Hematopoietic multipotent progenitor cell treated with erythropoietin and hydrocortisone succinate and interleukin-3 and kit ligand, for 15 days (in vitro differentiated cells): ENCODE measurements at regions not wholly inside any gene's neighbourhood (a gene's known extent, or its start where the extent isn't known, plus 50 kb on each side); places are given as distances from the start of the nearest gene placed in this dataset.

Experiments used
- DNase-seq: peaks from one replicate; pipeline ENCODE4 v3.0.0-alpha.2; 2015; ENCODE audit warnings: low spot score

GRCh38 chr13:73966331-73966730 lies 167.9 kb downstream of the KLF12 start:
- no peak for DNase-seq

- no peak for DNase-seq
These were observed 171.9 kb downstream of the KLF12 start for GRCh38 chr13:73962284-73962683.

- no peak for DNase-seq
These were observed 173.0 kb downstream of the KLF12 start for GRCh38 chr13:73961181-73961580.

GRCh38 chr13:73960474-73960873 lies 173.7 kb downstream of the KLF12 start:
- no peak for DNase-seq

DNA sequence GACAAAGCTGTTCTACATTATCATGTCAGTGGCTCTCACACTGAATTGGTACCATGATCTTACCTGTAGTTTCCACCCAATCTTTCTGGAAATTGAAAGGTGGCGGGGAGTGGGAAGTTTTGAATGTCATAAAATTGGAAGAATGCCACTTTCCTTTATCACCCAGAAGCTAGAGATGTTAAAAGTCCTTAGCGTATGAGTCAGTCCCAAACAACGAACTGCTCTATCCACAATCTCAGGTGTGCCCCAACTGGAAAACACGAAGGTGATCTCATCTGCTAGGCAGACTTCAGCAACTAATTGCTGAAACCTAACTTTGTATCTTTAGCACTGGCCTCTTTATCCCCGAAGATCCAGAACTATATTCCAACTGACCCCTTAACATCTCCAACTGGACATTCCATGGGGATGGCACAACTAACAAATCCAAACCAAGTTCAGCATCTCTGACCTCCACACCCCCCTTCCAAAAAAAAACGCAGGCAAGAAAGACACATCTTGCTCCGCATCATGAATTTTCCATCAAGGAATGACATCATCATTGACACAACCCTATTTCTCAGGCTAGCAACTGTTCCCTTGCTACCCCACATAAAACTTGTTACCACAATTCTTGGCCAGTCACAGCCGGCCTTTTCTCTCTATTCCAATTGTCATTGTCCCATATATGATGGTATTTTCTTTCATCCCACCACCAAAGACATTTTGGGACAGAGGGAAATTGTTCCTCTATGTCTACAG lies 175.4 kb downstream of the KLF12 start:
- DNase-seq: no peak

DNA sequence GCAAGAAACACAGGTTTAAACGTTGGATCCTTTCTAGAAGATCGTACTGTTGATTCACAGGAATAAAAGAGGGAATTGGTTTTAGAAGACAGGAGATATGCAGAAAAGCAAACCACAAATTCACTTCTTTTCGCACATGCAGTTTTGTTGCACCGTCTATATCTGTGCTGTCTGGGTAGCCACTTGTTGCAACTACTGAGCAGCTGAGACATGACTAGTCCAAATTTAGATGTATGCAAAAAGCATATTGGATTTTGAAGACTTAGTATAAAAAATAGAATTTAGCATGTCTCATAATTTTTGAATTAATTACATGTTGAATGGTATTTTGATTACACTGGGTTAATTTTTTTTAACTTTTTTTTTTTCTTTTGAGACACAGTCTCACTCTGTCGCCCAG lies 176.3 kb downstream of the KLF12 start:
- no peak for DNase-seq

GRCh38 chr13:73956795-73957408 lies 177.3 kb downstream of the KLF12 start:
- no peak for DNase-seq

GRCh38 chr13:73955977-73956500 lies 178.2 kb downstream of the KLF12 start:
- DNase-seq: no peak

DNA sequence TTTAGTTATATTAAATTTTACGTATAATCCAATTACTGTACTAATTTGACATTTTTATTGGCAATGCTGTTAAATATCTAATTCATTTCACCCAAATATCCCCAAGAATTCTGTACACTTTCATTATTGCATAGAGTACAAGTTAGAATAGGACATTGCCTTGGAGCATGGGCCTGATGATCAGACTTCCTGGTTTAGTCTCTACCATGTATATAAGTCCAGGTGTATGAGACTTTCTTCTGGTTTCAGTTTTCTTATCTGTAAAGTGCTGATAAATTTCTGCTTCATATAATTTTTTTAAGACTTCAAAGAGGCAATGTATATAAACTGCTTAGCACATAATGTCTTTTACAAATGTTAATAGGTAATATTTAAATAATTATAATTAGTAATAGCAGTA lies 179.4 kb downstream of the KLF12 start:
- no peak for DNase-seq

- DNase-seq: no peak
These were observed 181.6 kb downstream of the KLF12 start for GRCh38 chr13:73952648-73953047.

DNA sequence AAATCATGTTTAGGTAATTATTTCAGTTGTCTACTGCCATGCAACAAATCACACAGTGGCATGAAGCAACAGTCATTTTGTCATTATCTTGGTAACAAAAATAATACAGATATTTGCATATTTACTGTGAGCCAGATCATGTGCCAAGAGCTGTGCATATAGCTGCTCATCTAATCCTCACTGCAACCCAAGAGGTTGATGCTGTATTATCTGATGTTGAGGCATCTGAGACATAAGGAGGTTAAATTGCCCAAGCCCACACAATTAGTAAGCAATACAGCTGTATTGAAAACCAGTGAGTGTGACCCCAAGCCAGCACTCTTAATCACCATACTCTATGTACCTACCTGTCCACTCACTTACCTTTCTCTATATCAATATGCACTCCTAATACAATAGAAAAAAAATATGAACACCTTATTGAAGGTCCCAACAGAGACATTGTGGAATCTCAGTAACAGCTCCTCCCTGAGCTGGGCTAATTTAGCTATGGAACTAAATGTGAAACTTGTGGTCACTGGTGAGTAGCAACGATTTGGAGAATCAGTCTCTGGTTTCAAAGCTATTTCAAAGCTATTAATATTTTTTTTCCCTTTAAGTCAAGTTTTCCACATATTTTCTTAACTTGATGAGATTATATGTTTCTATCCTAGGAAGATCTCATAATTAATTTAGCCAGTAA lies 185.2 kb downstream of the KLF12 start:
- no peak for DNase-seq

GRCh38 chr13:73945871-73946270 lies 188.3 kb downstream of the KLF12 start:
- DNase-seq: no peak

- DNase-seq: no peak
These were observed 188.8 kb downstream of the KLF12 start for GRCh38 chr13:73945382-73945781.

DNA sequence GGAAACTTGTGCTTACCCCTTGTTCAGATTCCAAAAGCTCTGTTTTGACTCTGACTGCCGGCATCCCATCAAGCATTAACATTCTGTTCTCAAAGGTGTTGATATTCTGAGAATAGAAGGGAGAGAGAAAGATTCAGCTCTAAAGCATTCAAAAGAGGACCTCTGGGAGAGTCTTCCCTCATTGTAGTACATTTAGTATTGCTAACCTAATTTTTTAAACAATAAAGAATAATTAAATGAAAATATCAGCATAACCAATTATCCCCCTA lies 190.3 kb downstream of the KLF12 start:
- no peak for DNase-seq

- no peak for DNase-seq
These were observed 190.9 kb downstream of the KLF12 start for GRCh38 chr13:73943137-73943964.

DNA sequence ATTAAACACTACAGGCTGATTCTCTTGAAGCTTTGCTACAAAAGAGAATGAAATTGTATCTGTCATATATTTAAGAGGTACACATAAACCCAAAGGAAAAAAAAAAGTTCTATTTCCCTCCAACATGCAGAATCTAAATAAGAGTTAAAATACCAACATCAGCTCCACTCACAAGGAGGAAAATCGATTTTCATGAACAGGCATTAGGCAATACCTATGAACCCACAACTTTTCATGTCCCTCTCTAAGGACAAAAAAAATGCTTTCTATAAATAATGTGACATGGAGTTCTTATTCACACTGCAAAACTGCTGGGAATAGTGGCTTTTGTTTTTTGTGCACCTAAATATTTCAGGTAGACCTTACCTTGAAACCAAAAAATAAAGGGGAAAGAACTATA lies 192.5 kb downstream of the KLF12 start:
- no peak for DNase-seq

DNA sequence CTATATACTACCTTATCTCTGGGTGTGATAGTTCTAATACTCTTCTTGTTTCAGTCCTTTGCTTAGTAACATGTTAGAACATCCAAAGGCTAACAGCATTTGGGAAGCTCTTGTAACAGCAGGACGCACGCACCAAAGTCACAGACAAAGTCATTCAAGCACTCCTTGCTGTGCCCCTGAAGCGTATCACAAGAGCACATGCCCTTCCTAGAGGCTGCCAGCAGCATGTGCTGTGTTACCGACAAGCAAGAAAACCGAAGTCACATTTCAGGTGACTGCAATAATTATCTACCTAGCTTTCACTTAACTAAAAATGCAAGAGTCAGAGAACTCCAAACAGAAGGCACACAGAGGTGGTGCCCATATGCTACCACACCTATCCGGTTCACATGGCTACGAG lies 194.1 kb downstream of the KLF12 start:
- DNase-seq: no peak

GRCh38 chr13:73939603-73940002 lies 194.6 kb downstream of the KLF12 start:
- DNase-seq: no peak

DNA sequence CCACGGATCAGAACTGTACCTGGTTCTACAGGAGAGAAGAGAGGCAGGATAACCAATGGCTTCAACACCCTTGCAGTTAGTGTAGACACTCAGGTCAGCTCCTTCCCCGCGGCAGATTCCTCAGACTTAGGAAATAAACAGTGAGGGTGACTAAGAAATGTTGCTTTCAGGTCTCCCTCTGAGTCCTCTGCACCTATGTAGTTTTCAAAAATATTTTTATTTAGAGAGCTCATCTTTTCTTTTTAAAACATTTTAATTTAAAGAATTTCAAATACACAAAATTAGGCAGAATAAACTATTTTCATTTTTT lies 195.2 kb downstream of the KLF12 start:
- no peak for DNase-seq

- DNase-seq: no peak
These were observed 195.7 kb downstream of the KLF12 start for GRCh38 chr13:73938372-73939070.

DNA sequence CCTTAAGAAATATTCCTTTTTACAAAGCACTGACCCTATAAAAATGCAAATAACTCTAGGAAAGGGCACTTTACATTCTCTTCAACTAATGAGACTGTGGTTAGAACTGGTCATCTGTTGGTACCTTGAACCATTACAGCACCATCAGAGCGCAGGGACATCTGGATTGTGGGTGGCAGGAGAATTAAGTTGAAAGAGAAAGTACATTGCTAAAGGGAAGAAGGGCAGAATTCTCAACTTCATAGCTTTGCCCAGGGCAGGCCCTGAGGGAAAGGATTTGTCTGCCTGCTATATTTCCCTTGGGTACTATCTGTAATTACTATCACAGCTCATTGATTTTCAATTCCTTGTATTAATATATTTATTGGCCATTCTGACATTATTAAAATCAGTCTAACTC lies 196.8 kb downstream of the KLF12 start:
- DNase-seq: no peak

- DNase-seq: no peak
These were observed 198.2 kb downstream of the KLF12 start for GRCh38 chr13:73935991-73936390.
